Suprapubic skin (tissue), 4 donors: ENCODE measurements at regions not wholly inside any gene's neighbourhood (a gene's known extent, or its start where the extent isn't known, plus 50 kb on each side); places are given as distances from the start of the nearest gene placed in this dataset.

Source experiments
- DNase-seq, 2 donors: peaks; one replicate each; pipeline ENCODE4 v3.0.0-alpha.2; 2019; ENCODE audit warnings: low spot score in 2 of 2
- H3K27ac ChIP-seq: fragments of 200-600 bp; sonication (generic); one replicate; pipeline ENCODE4 v1.5.1; 2019
- H3K27me3 ChIP-seq: fragments of 200-600 bp; sonication (generic); one replicate; pipeline ENCODE4 v1.5.1; 2019
- H3K36me3 ChIP-seq: fragments of 200-600 bp; sonication (generic); one replicate; pipeline ENCODE4 v1.5.1; 2019
- H3K4me1 ChIP-seq: fragments of 200-600 bp; sonication (generic); one replicate; pipeline ENCODE4 v1.5.1; 2019
- H3K4me3 ChIP-seq: fragments of 200-600 bp; sonication (generic); one replicate; pipeline ENCODE4 v1.5.1; 2019; ENCODE audit warnings: mild to moderate bottlenecking
- H3K9me3 ChIP-seq: fragments of 200-600 bp; sonication (generic); one replicate; pipeline ENCODE4 v1.5.1; 2019
- CTCF ChIP-seq, 2 donors: fragments of 200-600 bp in 1 of 2; fragments of 450-650 bp in 1 of 2; sonication (generic) in 1 of 2; IDR thresholded peaks; one replicate each; pipeline ENCODE4 v1.5.1; 2016 to 2019; ENCODE audit warnings: antibody characterized with exemption in 2 of 2, mild to moderate bottlenecking in 1 of 2, moderate library complexity in 1 of 2
- EP300 ChIP-seq: sonication (generic); formaldehyde crosslinking; IDR thresholded peaks from one replicate; pipeline ENCODE4 v1.6.1; 2017; ENCODE audit warnings: antibody characterized with exemption
- POLR2A ChIP-seq, 2 donors: fragments of 450-650 bp; IDR thresholded peaks; one replicate each; pipeline ENCODE4 v1.6.1; 2017; ENCODE audit warnings: antibody characterized with exemption in 2 of 2, mild to moderate bottlenecking in 2 of 2, moderate library complexity in 2 of 2
- POLR2AphosphoS5 ChIP-seq, 3 donors: sonication (generic); formaldehyde crosslinking; IDR thresholded peaks; one replicate each; pipeline ENCODE4 v1.6.1; 2017; ENCODE audit warnings: antibody characterized with exemption in 3 of 3
- WGBS: methylation state at CpG from one replicate; pipeline ENCODE4 v1.1.5; 2018; 5-methylcytosine and 5-hydroxymethylcytosine counted together

- 92% methylated on average over 9 of the region's 9 CpGs for WGBS
- TF ChIP-seq CTCF (IDR thresholded peaks at IDR 0.05) (no peak), EP300 (no peak), POLR2AphosphoS5 (IDR thresholded peaks at IDR 0.05) (no peak), POLR2A (IDR thresholded peaks at IDR 0.05) (no peak)
- no peaks in the 10 kb centered on the region for H3K27me3 ChIP-seq
Measured at GRCh38 chr21:31450980-31451379, 106.9 kb upstream of the TIAM1 start.

GRCh38 chr21:31449921-31450535, 106.0 kb upstream of the TIAM1 start:
- Histone ChIP-seq H3K27ac (no peak overlapping the region), H3K36me3 (no peaks in the 10 kb centered on the region), H3K4me3 (no peak overlapping the region), H3K9me3 (no peaks in the 10 kb centered on the region), H3K27me3 (no peaks in the 10 kb centered on the region), H3K4me1 (no peaks in the 10 kb centered on the region)
- TF ChIP-seq POLR2AphosphoS5 (IDR thresholded peaks at IDR 0.05), result no peak
- TF ChIP-seq POLR2A (IDR thresholded peaks at IDR 0.05), result no peak
- TF ChIP-seq CTCF (IDR thresholded peaks at IDR 0.05), result no peak
- no peak for TF ChIP-seq EP300
- no peak for DNase-seq
- 69% methylated on average over 11 of the region's 11 CpGs for WGBS

More at GRCh38 chr21:31450980-31451379, 106.9 kb upstream of the TIAM1 start:
- no peak overlapping the region for H3K4me3 ChIP-seq
- no peak overlapping the region for H3K27ac ChIP-seq
- no peak for DNase-seq
- H3K9me3 ChIP-seq, result no peaks in the 10 kb centered on the region
- no peaks in the 10 kb centered on the region for H3K4me1 ChIP-seq
- no peaks in the 10 kb centered on the region for H3K36me3 ChIP-seq

- TF ChIP-seq POLR2A (IDR thresholded peaks at IDR 0.05) (no peak), CTCF (IDR thresholded peaks at IDR 0.05) (no peak), EP300 (no peak), POLR2AphosphoS5 (IDR thresholded peaks at IDR 0.05) (no peak)
- DNase-seq, result no peak
- no peaks in the 10 kb centered on the region for H3K9me3 ChIP-seq
- H3K27ac ChIP-seq, result no peak overlapping the region
- WGBS, result 64% methylated on average over 3 of the region's 3 CpGs
- H3K27me3 ChIP-seq, result no peaks in the 10 kb centered on the region
- H3K4me1 ChIP-seq, result peaks cover 3% of the 10 kb centered on the region
- no peak overlapping the region for H3K4me3 ChIP-seq
- H3K36me3 ChIP-seq, result no peaks in the 10 kb centered on the region
Measured at GRCh38 chr21:31448496-31448895, 104.4 kb upstream of the TIAM1 start.

- Histone ChIP-seq H3K4me3 (no peak overlapping the region), H3K27ac (no peak overlapping the region), H3K36me3 (no peaks in the 10 kb centered on the region), H3K9me3 (no peaks in the 10 kb centered on the region), H3K27me3 (no peaks in the 10 kb centered on the region), H3K4me1 (peaks cover 3% of the 10 kb centered on the region)
- no peak for DNase-seq
- 43% methylated on average over 3 of the region's 3 CpGs for WGBS
- TF ChIP-seq CTCF (IDR thresholded peaks at IDR 0.05), result no peak
- TF ChIP-seq POLR2A (IDR thresholded peaks at IDR 0.05), result no peak
- no peak for TF ChIP-seq POLR2AphosphoS5 (IDR thresholded peaks at IDR 0.05)
- TF ChIP-seq EP300, result no peak
Measured at GRCh38 chr21:31447505-31447904, 103.4 kb upstream of the TIAM1 start.

- TF ChIP-seq POLR2A (IDR thresholded peaks at IDR 0.05) (no peak), CTCF (IDR thresholded peaks at IDR 0.05) (no peak), EP300 (no peak), POLR2AphosphoS5 (IDR thresholded peaks at IDR 0.05) (no peak)
- Histone ChIP-seq H3K27ac (no peak overlapping the region), H3K9me3 (no peaks in the 10 kb centered on the region), H3K36me3 (no peaks in the 10 kb centered on the region), H3K27me3 (no peaks in the 10 kb centered on the region), H3K4me3 (no peak overlapping the region), H3K4me1 (peaks cover 3% of the 10 kb centered on the region)
- 54% methylated on average over 8 of the region's 8 CpGs for WGBS
- DNase-seq, result no peak
Measured at GRCh38 chr21:31446226-31446855, 102.3 kb upstream of the TIAM1 start.
